ENCODE measurements at regions not wholly inside any gene's neighbourhood (a gene's known extent, or its start where the extent isn't known, plus 50 kb on each side); places are given as distances from the start of the nearest gene placed in this dataset.

GRCh38 chr4:154143720-154144119 lies 347.9 kb downstream of the DCHS2 start:
- Histone ChIP-seq H3K4me3 (replicated peaks; ENCODE audit: low read depth, low read length) (no peak overlapping the region), H3K27me3 (replicated peaks; ENCODE audit: control insufficient read depth, insufficient read depth, low read length) (no peaks in the 10 kb centered on the region), H3K36me3 (ENCODE audit: control insufficient read depth, insufficient read depth, low read length) (no peaks in the 10 kb centered on the region)
- DNase-seq (ENCODE audit: extremely low read depth, insufficient read length) = no peak
- TF ChIP-seq, protein P1, sequence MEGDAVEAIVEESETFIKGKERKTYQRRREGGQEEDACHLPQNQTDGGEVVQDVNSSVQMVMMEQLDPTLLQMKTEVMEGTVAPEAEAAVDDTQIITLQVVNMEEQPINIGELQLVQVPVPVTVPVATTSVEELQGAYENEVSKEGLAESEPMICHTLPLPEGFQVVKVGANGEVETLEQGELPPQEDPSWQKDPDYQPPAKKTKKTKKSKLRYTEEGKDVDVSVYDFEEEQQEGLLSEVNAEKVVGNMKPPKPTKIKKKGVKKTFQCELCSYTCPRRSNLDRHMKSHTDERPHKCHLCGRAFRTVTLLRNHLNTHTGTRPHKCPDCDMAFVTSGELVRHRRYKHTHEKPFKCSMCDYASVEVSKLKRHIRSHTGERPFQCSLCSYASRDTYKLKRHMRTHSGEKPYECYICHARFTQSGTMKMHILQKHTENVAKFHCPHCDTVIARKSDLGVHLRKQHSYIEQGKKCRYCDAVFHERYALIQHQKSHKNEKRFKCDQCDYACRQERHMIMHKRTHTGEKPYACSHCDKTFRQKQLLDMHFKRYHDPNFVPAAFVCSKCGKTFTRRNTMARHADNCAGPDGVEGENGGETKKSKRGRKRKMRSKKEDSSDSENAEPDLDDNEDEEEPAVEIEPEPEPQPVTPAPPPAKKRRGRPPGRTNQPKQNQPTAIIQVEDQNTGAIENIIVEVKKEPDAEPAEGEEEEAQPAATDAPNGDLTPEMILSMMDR (IDR thresholded peaks at IDR 0.05; ENCODE audit: insufficient read depth, low read length, poor library complexity, severe bottlenecking) = no peak

DNA sequence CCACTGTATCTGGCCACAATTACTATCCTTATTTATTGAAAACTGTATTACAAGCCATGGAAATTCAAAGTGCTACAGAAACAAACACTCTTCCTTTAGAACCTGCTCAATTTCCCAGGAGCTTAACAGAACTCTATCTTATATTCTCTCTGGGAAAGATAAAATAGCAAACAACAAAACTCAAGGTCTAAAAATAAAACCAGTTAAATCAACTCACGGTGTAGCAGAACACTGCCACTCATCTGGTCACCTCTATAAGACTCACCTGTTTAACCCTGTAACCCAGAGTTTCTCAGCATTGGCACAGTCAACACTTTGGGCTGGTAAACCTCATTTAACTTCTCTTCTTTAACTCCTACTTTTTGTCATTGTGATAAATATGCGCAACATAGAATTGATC lies 348.9 kb downstream of the DCHS2 start:
- no peaks in the 10 kb centered on the region for H3K36me3 ChIP-seq (ENCODE audit: control insufficient read depth, insufficient read depth, low read length)
- H3K4me3 ChIP-seq (replicated peaks; ENCODE audit: low read depth, low read length) = no peak overlapping the region
- TF ChIP-seq, protein P1 (IDR thresholded peaks at IDR 0.05; ENCODE audit: insufficient read depth, low read length, poor library complexity, severe bottlenecking) = no peak
- no peak for DNase-seq (ENCODE audit: extremely low read depth, insufficient read length)
- H3K27me3 ChIP-seq (replicated peaks; ENCODE audit: control insufficient read depth, insufficient read depth, low read length) = no peaks in the 10 kb centered on the region

- TF ChIP-seq, protein P1 (IDR thresholded peaks at IDR 0.05; ENCODE audit: insufficient read depth, low read length, poor library complexity, severe bottlenecking) = no peak
- no peaks in the 10 kb centered on the region for H3K27me3 ChIP-seq (replicated peaks; ENCODE audit: control insufficient read depth, insufficient read depth, low read length)
- DNase-seq (ENCODE audit: extremely low read depth, insufficient read length) = no peak
- H3K36me3 ChIP-seq (ENCODE audit: control insufficient read depth, insufficient read depth, low read length) = no peaks in the 10 kb centered on the region
- no peak overlapping the region for H3K4me3 ChIP-seq (replicated peaks; ENCODE audit: low read depth, low read length)
Observed at GRCh38 chr4:154140869-154141268, 350.7 kb downstream of the DCHS2 start.

GRCh38 chr4:154137320-154137905 lies 348.5 kb upstream of the SFRP2 start:
- Histone ChIP-seq H3K4me3 (replicated peaks; ENCODE audit: low read depth, low read length) (no peak overlapping the region), H3K27me3 (replicated peaks; ENCODE audit: control insufficient read depth, insufficient read depth, low read length) (no peaks in the 10 kb centered on the region), H3K36me3 (ENCODE audit: control insufficient read depth, insufficient read depth, low read length) (no peaks in the 10 kb centered on the region)
- DNase-seq (ENCODE audit: extremely low read depth, insufficient read length) = no peak
- TF ChIP-seq, protein P1 (IDR thresholded peaks at IDR 0.05; ENCODE audit: insufficient read depth, low read length, poor library complexity, severe bottlenecking) = no peak

DNA sequence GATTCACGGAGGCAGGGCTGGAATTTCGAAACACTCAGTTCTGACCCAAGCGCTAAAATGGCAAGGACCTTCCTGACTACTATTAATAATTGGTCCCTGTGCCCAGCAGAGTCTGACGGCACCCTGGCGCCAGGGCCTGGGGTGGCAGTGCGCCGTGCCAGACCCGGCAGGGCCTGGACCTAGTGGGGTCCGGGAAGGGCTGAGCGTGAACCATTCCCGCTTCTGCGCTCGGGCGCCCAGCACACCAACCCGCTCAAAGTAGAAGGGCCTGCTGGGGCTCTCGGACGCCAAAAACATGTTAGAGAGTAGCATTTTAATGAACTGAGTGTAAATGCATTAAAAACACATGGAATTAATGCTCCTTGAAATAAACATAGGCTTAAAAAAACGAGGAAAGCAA lies 346.7 kb upstream of the SFRP2 start:
- TF ChIP-seq, protein P1 (IDR thresholded peaks at IDR 0.05; ENCODE audit: insufficient read depth, low read length, poor library complexity, severe bottlenecking) = no peak
- Histone ChIP-seq H3K4me3 (replicated peaks; ENCODE audit: low read depth, low read length) (no peak overlapping the region), H3K27me3 (replicated peaks; ENCODE audit: control insufficient read depth, insufficient read depth, low read length) (no peaks in the 10 kb centered on the region), H3K36me3 (ENCODE audit: control insufficient read depth, insufficient read depth, low read length) (no peaks in the 10 kb centered on the region)
- DNase-seq (ENCODE audit: extremely low read depth, insufficient read length) = no peak

- H3K36me3 ChIP-seq (ENCODE audit: control insufficient read depth, insufficient read depth, low read length) = no peaks in the 10 kb centered on the region
- DNase-seq (ENCODE audit: extremely low read depth, insufficient read length) = no peak
- no peaks in the 10 kb centered on the region for H3K27me3 ChIP-seq (replicated peaks; ENCODE audit: control insufficient read depth, insufficient read depth, low read length)
- TF ChIP-seq, protein P1 (IDR thresholded peaks at IDR 0.05; ENCODE audit: insufficient read depth, low read length, poor library complexity, severe bottlenecking) = no peak
- H3K4me3 ChIP-seq (replicated peaks; ENCODE audit: low read depth, low read length) = no peak overlapping the region
Observed at GRCh38 chr4:154132406-154132805, 343.5 kb upstream of the SFRP2 start.

All from GM06990 (cell line).